ENCODE measurements at regions not wholly inside any gene's neighbourhood (a gene's known extent, or its start where the extent isn't known, plus 50 kb on each side); places are given as distances from the start of the nearest gene placed in this dataset.

GRCh38 chr4:101604976-101605375 lies 185.6 kb upstream of the BANK1 start:
- intact Hi-C loops (cut with micrococcal nuclease): no loop called here
- H3K27me3 Mint-ChIP-seq (ENCODE audit: low read depth): no peaks in the 10 kb centered on the region
- no peak overlapping the region for H3K27ac Mint-ChIP-seq
- no peak for DNase-seq (ENCODE audit: low spot score)
- no peaks in the 10 kb centered on the region for H3K4me1 Mint-ChIP-seq (ENCODE audit: low read depth)
- H3K9me3 Mint-ChIP-seq: no peaks in the 10 kb centered on the region
- H3K4me3 Mint-ChIP-seq (ENCODE audit: low read depth): no peak overlapping the region
- H3K36me3 Mint-ChIP-seq (ENCODE audit: low read depth): no peaks in the 10 kb centered on the region

- peaks cover 1% of the 10 kb centered on the region for H3K4me1 Mint-ChIP-seq (ENCODE audit: low read depth)
- intact Hi-C loops (cut with micrococcal nuclease): no loop called here
- no peaks in the 10 kb centered on the region for H3K9me3 Mint-ChIP-seq
- no peak for DNase-seq (ENCODE audit: low spot score)
- peaks cover 1% of the 10 kb centered on the region for H3K27me3 Mint-ChIP-seq (ENCODE audit: low read depth)
- H3K27ac Mint-ChIP-seq: no peak overlapping the region
- H3K4me3 Mint-ChIP-seq (ENCODE audit: low read depth): no peak overlapping the region
- H3K36me3 Mint-ChIP-seq (ENCODE audit: low read depth): no peaks in the 10 kb centered on the region
Observed at GRCh38 chr4:101600287-101600686, 190.2 kb upstream of the BANK1 start.

- DNase-seq (ENCODE audit: low spot score): no peak
- H3K9me3 Mint-ChIP-seq: no peaks in the 10 kb centered on the region
- peaks cover 1% of the 10 kb centered on the region for H3K4me1 Mint-ChIP-seq (ENCODE audit: low read depth)
- H3K36me3 Mint-ChIP-seq (ENCODE audit: low read depth): no peaks in the 10 kb centered on the region
- no peak overlapping the region for H3K27ac Mint-ChIP-seq
- intact Hi-C loops (cut with micrococcal nuclease): loop anchor here (5.0 kb wide), 2 partner anchors 72 to 252 kb away; partner anchors contain the start of gene PPP3CA
- no peak overlapping the region for H3K4me3 Mint-ChIP-seq (ENCODE audit: low read depth)
- H3K27me3 Mint-ChIP-seq (ENCODE audit: low read depth): peaks cover 3% of the 10 kb centered on the region
Observed at GRCh38 chr4:101599620-101600019, 190.9 kb upstream of the BANK1 start.

DNA sequence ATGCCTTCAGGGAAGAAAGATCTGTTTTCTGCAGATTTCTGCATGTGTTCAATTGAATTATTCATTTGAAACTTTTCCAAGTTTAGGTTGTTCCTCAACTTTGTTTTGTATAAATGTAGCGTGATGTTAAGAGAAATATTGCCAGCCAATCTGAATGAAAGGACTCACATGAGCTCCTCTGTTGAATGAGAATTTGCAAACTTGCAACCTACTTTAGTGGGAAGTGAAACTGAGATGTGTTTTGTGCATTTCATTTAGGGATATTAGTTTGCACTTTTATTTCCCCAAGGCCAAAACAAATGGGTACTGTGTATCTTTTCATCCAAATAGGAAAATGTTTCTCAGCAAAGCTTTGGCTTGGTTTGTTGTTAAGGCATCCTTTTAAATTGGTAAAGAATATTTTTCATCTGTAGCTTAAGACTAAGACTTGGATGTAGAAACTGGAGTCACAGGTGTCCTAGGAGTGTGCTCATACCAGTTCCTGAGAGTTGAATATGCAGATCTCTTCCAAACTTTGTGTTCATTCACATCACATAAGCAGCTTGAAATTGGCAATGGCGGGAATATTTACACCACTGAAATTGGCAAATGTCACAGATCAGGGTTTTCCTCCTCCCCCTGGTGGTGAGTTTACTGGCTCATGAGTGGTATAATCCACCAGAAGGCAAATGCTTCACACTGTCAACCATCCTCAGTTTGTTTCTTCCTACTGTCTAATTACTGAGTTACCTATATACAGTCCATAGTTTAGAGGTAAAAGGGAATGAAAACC lies 193.6 kb upstream of the BANK1 start:
- intact Hi-C loops (cut with micrococcal nuclease): loop anchor here (1.0 to 5.0 kb wide), 3 partner anchors 70 to 428 kb away; partner anchors contain the start of gene PPP3CA
- Mint-ChIP-seq H3K4me1 (ENCODE audit: low read depth) (peaks cover 1% of the 10 kb centered on the region), H3K36me3 (ENCODE audit: low read depth) (no peaks in the 10 kb centered on the region), H3K27ac (no peak overlapping the region), H3K9me3 (no peaks in the 10 kb centered on the region), H3K27me3 (ENCODE audit: low read depth) (peaks cover 3% of the 10 kb centered on the region), H3K4me3 (ENCODE audit: low read depth) (no peak overlapping the region)
- no peak for DNase-seq (ENCODE audit: low spot score)

DNA sequence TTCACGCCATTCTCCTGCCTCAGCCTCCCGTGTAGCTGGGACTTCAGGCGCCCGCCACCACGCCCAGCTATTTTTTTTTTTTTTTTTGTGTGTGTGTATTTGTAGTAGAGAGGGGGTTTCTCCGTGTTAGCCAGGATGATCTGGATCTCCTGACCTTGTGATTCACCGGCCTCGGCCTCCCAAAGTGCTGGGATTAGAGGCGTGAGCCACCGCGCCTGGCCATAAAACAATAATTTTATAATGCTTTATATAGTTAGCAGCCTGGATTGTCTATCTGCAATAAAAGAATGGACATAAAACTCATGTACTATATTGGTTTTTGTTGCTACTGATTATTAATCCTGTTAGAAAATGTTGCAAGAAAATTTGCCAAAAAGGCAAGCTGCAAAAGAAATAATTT lies 195.9 kb upstream of the BANK1 start:
- H3K27me3 Mint-ChIP-seq (ENCODE audit: low read depth): peaks cover 3% of the 10 kb centered on the region
- peaks cover 1% of the 10 kb centered on the region for H3K4me1 Mint-ChIP-seq (ENCODE audit: low read depth)
- H3K27ac Mint-ChIP-seq: no peak overlapping the region
- H3K36me3 Mint-ChIP-seq (ENCODE audit: low read depth): no peaks in the 10 kb centered on the region
- intact Hi-C loops (cut with micrococcal nuclease): no loop called here
- DNase-seq (ENCODE audit: low spot score): no peak
- no peak overlapping the region for H3K4me3 Mint-ChIP-seq (ENCODE audit: low read depth)
- no peaks in the 10 kb centered on the region for H3K9me3 Mint-ChIP-seq

DNA sequence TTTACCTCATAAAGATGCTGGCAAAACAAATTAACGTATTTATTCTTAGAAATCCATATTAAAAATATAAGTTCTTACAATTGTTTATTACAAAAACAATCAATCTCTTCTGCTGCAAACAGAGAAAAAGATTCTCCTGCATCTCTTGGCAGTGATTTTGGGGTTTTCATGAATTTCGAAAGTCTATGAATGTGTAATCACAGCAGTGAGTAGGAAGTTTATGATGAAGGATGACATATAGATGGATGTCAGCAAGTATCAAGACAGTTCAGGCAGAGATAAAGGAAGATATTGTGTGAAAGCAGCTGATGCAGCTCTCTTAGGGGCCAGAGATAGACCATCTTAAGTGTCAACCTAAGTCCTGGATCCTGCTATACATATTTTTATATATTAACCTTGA lies 196.9 kb upstream of the BANK1 start:
- DNase-seq (ENCODE audit: low spot score): no peak
- H3K27me3 Mint-ChIP-seq (ENCODE audit: low read depth): peaks cover 3% of the 10 kb centered on the region
- H3K4me1 Mint-ChIP-seq (ENCODE audit: low read depth): peaks cover 1% of the 10 kb centered on the region
- intact Hi-C loops (cut with micrococcal nuclease): no loop called here
- no peak overlapping the region for H3K27ac Mint-ChIP-seq
- H3K36me3 Mint-ChIP-seq (ENCODE audit: low read depth): no peaks in the 10 kb centered on the region
- H3K4me3 Mint-ChIP-seq (ENCODE audit: low read depth): no peak overlapping the region
- H3K9me3 Mint-ChIP-seq: no peaks in the 10 kb centered on the region

DNA sequence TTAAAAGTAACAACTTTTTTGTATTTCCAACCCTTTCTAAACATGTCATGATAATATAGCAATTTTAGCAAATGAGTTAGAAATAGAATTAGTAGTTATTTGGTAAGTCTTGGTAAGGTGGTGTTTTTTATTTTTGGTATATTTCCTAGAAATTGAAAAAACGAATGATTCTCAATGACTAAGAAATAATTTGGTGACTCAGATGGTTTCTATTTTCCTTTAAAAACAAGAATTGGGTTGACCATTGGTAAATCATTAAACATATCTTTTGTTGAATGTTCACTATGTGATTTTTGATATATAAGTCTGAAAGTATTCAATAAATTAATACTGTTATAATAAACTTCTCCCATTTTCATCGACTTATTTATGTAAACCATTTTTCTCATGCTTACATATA lies 206.2 kb upstream of the BANK1 start:
- H3K36me3 Mint-ChIP-seq (ENCODE audit: low read depth): no peaks in the 10 kb centered on the region

GRCh38 chr4:101563126-101563525 lies 215.8 kb upstream of the PPP3CA start:
- H3K36me3 Mint-ChIP-seq (ENCODE audit: low read depth): no peaks in the 10 kb centered on the region

More for the DNA sequence above, 206.2 kb upstream of the BANK1 start:
- Mint-ChIP-seq H3K27ac (no peak overlapping the region), H3K4me3 (ENCODE audit: low read depth) (no peak overlapping the region), H3K4me1 (ENCODE audit: low read depth) (no peaks in the 10 kb centered on the region), H3K27me3 (ENCODE audit: low read depth) (no peaks in the 10 kb centered on the region), H3K9me3 (peaks cover 21% of the 10 kb centered on the region)
- intact Hi-C loops (cut with micrococcal nuclease): no loop called here
- DNase-seq (ENCODE audit: low spot score): no peak

DNA sequence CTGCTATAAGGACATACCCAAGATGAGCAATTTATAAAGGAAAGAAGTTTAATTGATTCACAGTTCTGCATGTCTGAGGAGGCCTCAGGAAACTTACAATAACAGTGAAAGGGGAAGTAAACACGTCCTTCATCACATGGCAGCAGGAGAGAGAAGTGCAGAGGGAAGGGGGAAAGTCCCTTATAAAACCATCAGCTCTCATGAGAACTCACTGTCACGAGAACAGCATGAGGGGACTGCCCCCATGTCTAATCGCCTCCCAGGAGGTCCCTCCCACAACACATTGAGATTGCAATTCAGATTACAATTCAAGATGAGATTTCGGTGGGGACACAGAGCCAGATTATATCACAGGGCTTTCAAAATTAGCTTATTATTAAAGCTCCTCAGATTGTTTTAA lies 209.5 kb upstream of the PPP3CA start:
- DNase-seq (ENCODE audit: low spot score): no peak
- Mint-ChIP-seq H3K9me3 (peaks cover 19% of the 10 kb centered on the region), H3K4me1 (ENCODE audit: low read depth) (no peaks in the 10 kb centered on the region), H3K36me3 (ENCODE audit: low read depth) (no peaks in the 10 kb centered on the region), H3K4me3 (ENCODE audit: low read depth) (no peak overlapping the region), H3K27ac (no peak overlapping the region), H3K27me3 (ENCODE audit: low read depth) (no peaks in the 10 kb centered on the region)
- intact Hi-C loops (cut with micrococcal nuclease): no loop called here

More at GRCh38 chr4:101563126-101563525, 215.8 kb upstream of the PPP3CA start:
- Mint-ChIP-seq H3K9me3 (peaks cover 5% of the 10 kb centered on the region), H3K4me3 (ENCODE audit: low read depth) (no peak overlapping the region), H3K27me3 (ENCODE audit: low read depth) (no peaks in the 10 kb centered on the region), H3K4me1 (ENCODE audit: low read depth) (no peaks in the 10 kb centered on the region), H3K27ac (no peak overlapping the region)
- no peak for DNase-seq (ENCODE audit: low spot score)
- intact Hi-C loops (cut with micrococcal nuclease): no loop called here

- Mint-ChIP-seq H3K27ac (no peak overlapping the region), H3K36me3 (ENCODE audit: low read depth) (no peaks in the 10 kb centered on the region)
Observed at GRCh38 chr4:101555341-101555880, 208.1 kb upstream of the PPP3CA start.

GRCh38 chr4:101540336-101540735 lies 193.0 kb upstream of the PPP3CA start:
- no peaks in the 10 kb centered on the region for H3K36me3 Mint-ChIP-seq (ENCODE audit: low read depth)
- no peak overlapping the region for H3K4me3 Mint-ChIP-seq (ENCODE audit: low read depth)
- peaks cover 11% of the 10 kb centered on the region for H3K9me3 Mint-ChIP-seq
- DNase-seq (ENCODE audit: low spot score): no peak
- H3K4me1 Mint-ChIP-seq (ENCODE audit: low read depth): no peaks in the 10 kb centered on the region
- H3K27ac Mint-ChIP-seq: no peak overlapping the region
- intact Hi-C loops (cut with micrococcal nuclease): no loop called here
- H3K27me3 Mint-ChIP-seq (ENCODE audit: low read depth): peaks cover 15% of the 10 kb centered on the region

More at GRCh38 chr4:101555341-101555880, 208.1 kb upstream of the PPP3CA start:
- no peak overlapping the region for H3K4me3 Mint-ChIP-seq (ENCODE audit: low read depth)
- H3K9me3 Mint-ChIP-seq: peaks cover 19% of the 10 kb centered on the region
- no peak for DNase-seq (ENCODE audit: low spot score)
- H3K4me1 Mint-ChIP-seq (ENCODE audit: low read depth): no peaks in the 10 kb centered on the region
- no peaks in the 10 kb centered on the region for H3K27me3 Mint-ChIP-seq (ENCODE audit: low read depth)
- intact Hi-C loops (cut with micrococcal nuclease): no loop called here

DNA sequence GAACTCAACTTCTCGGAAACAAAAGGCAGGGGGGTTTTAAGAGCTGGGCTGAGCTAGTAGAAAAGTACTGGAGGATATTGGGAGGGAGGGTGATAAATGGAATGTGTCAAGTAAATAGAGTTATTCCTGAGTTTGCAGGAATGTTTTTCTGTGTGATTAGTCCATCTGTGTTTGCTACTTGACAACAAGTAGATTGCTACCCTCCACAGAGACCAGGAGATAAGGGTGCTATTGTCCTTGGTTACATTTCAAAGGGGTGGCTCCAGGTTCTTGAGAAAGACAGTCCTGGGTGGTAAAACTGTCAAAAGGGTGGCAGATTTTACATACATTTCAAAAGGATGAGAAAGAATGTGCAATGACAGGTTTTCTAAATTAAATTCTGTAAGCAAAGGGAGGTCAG lies 181.2 kb upstream of the PPP3CA start:
- DNase-seq (ENCODE audit: low spot score): no peak
- Mint-ChIP-seq H3K4me3 (ENCODE audit: low read depth) (no peak overlapping the region), H3K27ac (no peak overlapping the region), H3K9me3 (no peaks in the 10 kb centered on the region), H3K36me3 (ENCODE audit: low read depth) (no peaks in the 10 kb centered on the region), H3K27me3 (ENCODE audit: low read depth) (peaks cover 44% of the 10 kb centered on the region), H3K4me1 (ENCODE audit: low read depth) (peaks cover 21% of the 10 kb centered on the region)
- intact Hi-C loops (cut with micrococcal nuclease): loop anchor here (5.0 to 10.0 kb wide), 8 partner anchors 69 to 1714 kb away; partner anchors contain the start of genes DAPP1 and PPP3CA

GRCh38 chr4:101527188-101527587 lies 179.9 kb upstream of the PPP3CA start:
- Mint-ChIP-seq H3K4me3 (ENCODE audit: low read depth) (no peak overlapping the region), H3K27me3 (ENCODE audit: low read depth) (peaks cover 36% of the 10 kb centered on the region), H3K27ac (no peak overlapping the region)

More at GRCh38 chr4:101527188-101527587, 179.9 kb upstream of the PPP3CA start:
- no peaks in the 10 kb centered on the region for H3K9me3 Mint-ChIP-seq
- intact Hi-C loops (cut with micrococcal nuclease): loop anchor here (1.0 to 10.0 kb wide), 10 partner anchors 70 to 1712 kb away; partner anchors contain the start of genes DAPP1 and PPP3CA
- peaks cover 21% of the 10 kb centered on the region for H3K4me1 Mint-ChIP-seq (ENCODE audit: low read depth)
- H3K36me3 Mint-ChIP-seq (ENCODE audit: low read depth): no peaks in the 10 kb centered on the region
- peak; percentile 32 for DNase-seq (ENCODE audit: low spot score)
